SK-N-SH (cell line): ENCODE measurements at regions not wholly inside any gene's neighbourhood (a gene's known extent, or its start where the extent isn't known, plus 50 kb on each side); places are given as distances from the start of the nearest gene placed in this dataset.

Source experiments
- CTCF ChIP-seq: fragments of 200-600 bp; sonication (generic); IDR thresholded peaks from 2 replicates; pipeline ENCODE4 v1.6.1; 2017; ENCODE audit warnings: antibody characterized with exemption, mild to moderate bottlenecking, moderate library complexity
- ELF1 ChIP-seq: IDR thresholded peaks from 2 replicates; pipeline ENCODE4 v1.4.0; 2012
- JUND ChIP-seq: IDR thresholded peaks from 2 replicates; pipeline ENCODE4 v1.4.0; 2012
- POLR2AphosphoS5 ChIP-seq: IDR thresholded peaks from 2 replicates; pipeline ENCODE4 v1.6.1; 2012; ENCODE audit warnings: low read depth, low read length
- RFX5 ChIP-seq: IDR thresholded peaks from 2 replicates; pipeline ENCODE4 v1.6.1; 2012; ENCODE audit warnings: mild to moderate bottlenecking, improper control_type of control experiment, low read length
- RXRA ChIP-seq: IDR thresholded peaks from 2 replicates; pipeline ENCODE4 v1.4.0; 2012; ENCODE audit warnings: low read depth, mild to moderate bottlenecking, borderline replicate concordance
- SMC3 ChIP-seq: IDR thresholded peaks from 2 replicates; pipeline ENCODE4 v1.6.1; 2012; ENCODE audit warnings: low read depth, low read length, improper control_type of control experiment
- ZBTB33 ChIP-seq: IDR thresholded peaks from 2 replicates; pipeline ENCODE4 v1.4.0; 2012; ENCODE audit warnings: low read depth, borderline replicate concordance

- no peak for TF ChIP-seq ZBTB33
- no peak for TF ChIP-seq CTCF
- no peak for TF ChIP-seq RFX5
- TF ChIP-seq RXRA: no peak
- no peak for TF ChIP-seq ELF1
- no peak for TF ChIP-seq SMC3
- TF ChIP-seq JUND: no peak
- no peak for TF ChIP-seq POLR2AphosphoS5
Measured at GRCh38 chr5:124901081-124901480, 154.6 kb upstream of the ZNF608 start.
